ENCODE measurements at regions not wholly inside any gene's neighbourhood (a gene's known extent, or its start where the extent isn't known, plus 50 kb on each side); places are given as distances from the start of the nearest gene placed in this dataset.

GRCh38 chr10:2392145-2392812 is 655.0 kb upstream of the ADARB2 start:
- ATAC-seq (ENCODE audit: low read depth) = no peak
- 0% methylated on average over 1 of the region's 6 CpGs; no CpG with 5 or more reads in 1 of the 2 experiments for WGBS, 2 experiments (ENCODE audit: extremely low coverage in 2 of 2, insufficient read length in 1 of 2)
- dilution Hi-C loops (cut with HindIII; ENCODE audit: low sequenced_read_pairs, unreplicated experiment) = no loop called here

More at GRCh38 chr10:2392145-2392812, 655.0 kb upstream of the ADARB2 start:
- Histone ChIP-seq H3K9me1 (ENCODE audit: insufficient read depth, low read length) (no peaks in the 10 kb centered on the region), H2BK20ac (ENCODE audit: low read depth, low read length) (no peak overlapping the region), H2BK5ac (ENCODE audit: low read depth, low read length, poor library complexity, severe bottlenecking) (no peak overlapping the region), H3K4me3 (ENCODE audit: insufficient read depth, low read depth, low read length) (no peak overlapping the region), H3K36me3 (ENCODE audit: control insufficient read depth, insufficient read depth, low read length) (no peaks in the 10 kb centered on the region), H4K91ac (ENCODE audit: insufficient read depth, low read depth, low read length) (no peak overlapping the region), H3K27me3 (ENCODE audit: control insufficient read depth, insufficient read depth, low read length) (no peaks in the 10 kb centered on the region), H3K79me1 (ENCODE audit: low read depth in 1 of 2, low read length in 2 of 2) (no peaks in the 10 kb centered on the region), H3K9me3 (ENCODE audit: control insufficient read depth, insufficient read depth, low read length) (peaks cover 15% of the 10 kb centered on the region), H3K27ac (ENCODE audit: insufficient read depth, low read length) (no peak overlapping the region), H3K9ac (ENCODE audit: low read depth, low read length) (no peak overlapping the region), H3K14ac (replicated peaks; ENCODE audit: low read depth, low read length) (no peak overlapping the region), H3K56ac (ENCODE audit: extremely low read depth, insufficient read depth, low read length) (no peak overlapping the region), H3K4me2 (ENCODE audit: low read depth, low read length) (no peak overlapping the region), H3K18ac (ENCODE audit: low read depth, low read length) (no peak overlapping the region), H4K8ac (ENCODE audit: low read depth in 2 of 2, low read length in 2 of 2) (no peak overlapping the region), H2AK9ac (replicated peaks; ENCODE audit: low read depth, low read length, poor library complexity) (no peak overlapping the region), H4K5ac (ENCODE audit: low read depth, low read length) (no peak overlapping the region), H3K4me1 (ENCODE audit: control insufficient read depth, insufficient read depth, low read length) (no peaks in the 10 kb centered on the region), H2AK5ac (ENCODE audit: low read depth, low read length) (no peak overlapping the region), H2BK15ac (ENCODE audit: low read depth, low read length) (no peak overlapping the region), H4K20me1 (ENCODE audit: insufficient read depth, low read length) (no peaks in the 10 kb centered on the region), H2BK120ac (ENCODE audit: low read depth, low read length) (no peak overlapping the region), H2AFZ (replicated peaks; ENCODE audit: low read length, poor library complexity) (no peak overlapping the region), H3K23ac (ENCODE audit: low read depth, low read length) (no peak overlapping the region), H3K4ac (ENCODE audit: low read depth, low read length) (no peak overlapping the region)
- no TSS peak for BruUV-seq (replicated peaks)
- no peak for DNase-seq
- intact Hi-C loops (cut with micrococcal nuclease) = no loop called here
- in situ Hi-C loops (cut with MboI; ENCODE audit: low sequenced_read_pairs) = no loop called here
- POLR2A ChIA-PET (ENCODE audit: unreplicated experiment) = no interaction called here
- TF ChIP-seq SMC3 (IDR thresholded peaks at IDR 0.05; ENCODE audit: low read depth, low read length) = no peak
- TF ChIP-seq CEBPB (IDR thresholded peaks at IDR 0.05; ENCODE audit: low read depth, low read length) = no peak
- no peak for TF ChIP-seq BHLHE40 (IDR thresholded peaks at IDR 0.05; ENCODE audit: low read depth, low read length)
- no peak for TF ChIP-seq NFE2L2 (IDR thresholded peaks at IDR 0.05; ENCODE audit: low read depth, low read length)
- no peak for TF ChIP-seq ELK1 (IDR thresholded peaks at IDR 0.05; ENCODE audit: borderline replicate concordance, low read depth, low read length)
- TF ChIP-seq RAD21 (IDR thresholded peaks at IDR 0.05; ENCODE audit: low read length) = no peak
- no peak for TF ChIP-seq MXI1 (IDR thresholded peaks at IDR 0.05; ENCODE audit: borderline replicate concordance, low read depth, low read length)
- no peak for TF ChIP-seq RFX5 (IDR thresholded peaks at IDR 0.05; ENCODE audit: low read depth, low read length)
- no peak for TF ChIP-seq MAFK (IDR thresholded peaks at IDR 0.05; ENCODE audit: low read depth, low read length)
- no peak for TF ChIP-seq CHD1 (IDR thresholded peaks at IDR 0.05; ENCODE audit: low read depth, low read length)
- no peak for TF ChIP-seq RCOR1 (IDR thresholded peaks at IDR 0.05; ENCODE audit: insufficient replicate concordance, low read length)
- TF ChIP-seq MAZ (IDR thresholded peaks at IDR 0.05; ENCODE audit: borderline replicate concordance, low read depth, low read length) = no peak
- TF ChIP-seq FOS (IDR thresholded peaks at IDR 0.05; ENCODE audit: low read depth, low read length) = no peak
- no peak for TF ChIP-seq USF2 (IDR thresholded peaks at IDR 0.05; ENCODE audit: low read depth, low read length)
- TF ChIP-seq CTCF (conservative IDR thresholded peaks at IDR 0.05; ENCODE audit: low read depth, low read length) = no peak
- TF ChIP-seq POLR2A (IDR thresholded peaks at IDR 0.05; ENCODE audit: low read depth, low read length) = no peak
- CTCF ChIA-PET = no interaction called here
